Psoas muscle (tissue), 7 donors: ENCODE measurements at regions not wholly inside any gene's neighbourhood (a gene's known extent, or its start where the extent isn't known, plus 50 kb on each side); places are given as distances from the start of the nearest gene placed in this dataset.

ENCODE experiments used
- ATAC-seq, 4 donors: fragments of 200-7000 bp; cut with Tn5 transposase; one replicate each; pipeline ENCODE4 v1.9.1; 2020; ENCODE audit warnings: moderate library complexity in 3 of 4, mild to moderate bottlenecking in 2 of 4
- DNase-seq, 2 donors: peaks; one replicate each; pipeline ENCODE4 v3.0.0-alpha.2; 2020
- H3K27ac ChIP-seq: fragments of 200-600 bp; one replicate; pipeline ENCODE4 v1.8.0; 2022
- H3K27me3 ChIP-seq, 3 donors: fragments of 200-600 bp in 1 of 3; one replicate each; pipeline versions ENCODE4 v1.6.1 to v1.8.0; 2013 to 2022; ENCODE audit warnings: low read length in 2 of 3, mild to moderate bottlenecking in 2 of 3, moderate library complexity in 1 of 3; ENCODE audit not compliant: insufficient read depth in 3 of 3
- H3K36me3 ChIP-seq, 2 donors: fragments of 200-600 bp in 1 of 2; one replicate each; pipeline versions ENCODE4 v1.6.1 to v1.8.0; 2013 to 2022; ENCODE audit warnings: low read depth in 1 of 2, mild to moderate bottlenecking in 1 of 2, moderate library complexity in 1 of 2; ENCODE audit not compliant: insufficient read depth in 1 of 2
- H3K4me1 ChIP-seq: fragments of 200-600 bp; one replicate; pipeline ENCODE4 v1.8.0; 2022
- H3K4me3 ChIP-seq: fragments of 200-600 bp; one replicate; pipeline ENCODE4 v1.8.0; 2022; ENCODE audit warnings: mild to moderate bottlenecking
- H3K9me3 ChIP-seq: fragments of 200-600 bp; one replicate; pipeline ENCODE4 v1.8.0; 2022
- whole genome bisulfite sequencing, 3 donors: extraction: QIAGEN DNeasy Blood & Tissue Kit; methylation state at CpG; one replicate each; pipeline versions ENCODE4 v1.1.6 to v1.1.7; 2013; 5-methylcytosine and 5-hydroxymethylcytosine counted together
- intact Hi-C, 2 donors: fragments of 100-400 bp; cut with DNase I; formaldehyde crosslinking; loops; one replicate each; pipeline versions ENCODE4 v1.11.0 to v1.14.2; 2022
- TF ChIP-seq, protein P1 (sequence below): fragments of 200-600 bp; IDR thresholded peaks from one replicate; pipeline ENCODE4 v1.8.0; 2022; ENCODE audit warnings: antibody characterized with exemption
- donor health status: healthy with polysubstance abuse.
- donor health status: DM: no; HTN: no; CAD: no; lungs with moderate emphysema.
- donor health status: Bipolar disorder and iron deficiency.
- donor health status: healthy.
- donor health status: DM: yes; HTN: yes; CAD: no.
- donor health status: DM: no; HTN: no; CAD: no.
- donor health status: DM: yes; HTN: yes; CAD: no.

DNA sequence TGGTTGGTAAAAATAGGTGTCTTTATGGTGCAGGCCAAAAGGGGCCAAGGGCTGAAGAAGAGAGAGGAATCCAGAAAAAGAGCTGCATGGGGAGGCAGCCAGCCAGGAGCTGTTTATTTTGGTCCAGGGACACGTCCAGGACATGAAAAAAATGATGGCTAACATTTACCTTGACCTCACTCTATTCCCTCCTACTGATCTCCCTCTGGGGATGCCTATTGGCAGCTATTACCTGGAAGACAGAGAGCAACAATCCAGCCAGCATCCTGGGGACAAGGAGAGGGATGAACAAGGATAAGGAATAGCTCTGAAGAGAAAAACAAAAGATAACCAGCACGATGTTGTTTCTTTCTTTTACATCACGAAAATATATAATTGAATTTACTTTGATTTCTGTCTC is 1599.6 kb downstream of the SLITRK5 start:
- TF ChIP-seq, protein P1, sequence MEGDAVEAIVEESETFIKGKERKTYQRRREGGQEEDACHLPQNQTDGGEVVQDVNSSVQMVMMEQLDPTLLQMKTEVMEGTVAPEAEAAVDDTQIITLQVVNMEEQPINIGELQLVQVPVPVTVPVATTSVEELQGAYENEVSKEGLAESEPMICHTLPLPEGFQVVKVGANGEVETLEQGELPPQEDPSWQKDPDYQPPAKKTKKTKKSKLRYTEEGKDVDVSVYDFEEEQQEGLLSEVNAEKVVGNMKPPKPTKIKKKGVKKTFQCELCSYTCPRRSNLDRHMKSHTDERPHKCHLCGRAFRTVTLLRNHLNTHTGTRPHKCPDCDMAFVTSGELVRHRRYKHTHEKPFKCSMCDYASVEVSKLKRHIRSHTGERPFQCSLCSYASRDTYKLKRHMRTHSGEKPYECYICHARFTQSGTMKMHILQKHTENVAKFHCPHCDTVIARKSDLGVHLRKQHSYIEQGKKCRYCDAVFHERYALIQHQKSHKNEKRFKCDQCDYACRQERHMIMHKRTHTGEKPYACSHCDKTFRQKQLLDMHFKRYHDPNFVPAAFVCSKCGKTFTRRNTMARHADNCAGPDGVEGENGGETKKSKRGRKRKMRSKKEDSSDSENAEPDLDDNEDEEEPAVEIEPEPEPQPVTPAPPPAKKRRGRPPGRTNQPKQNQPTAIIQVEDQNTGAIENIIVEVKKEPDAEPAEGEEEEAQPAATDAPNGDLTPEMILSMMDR: no peak
- H3K4me3 ChIP-seq: no peak overlapping the region
- ATAC-seq (no peak), DNase-seq (no peak)
- no peaks in the 10 kb centered on the region for H3K36me3 ChIP-seq
- H3K27ac ChIP-seq: no peak overlapping the region
- H3K9me3 ChIP-seq: no peaks in the 10 kb centered on the region
- no peaks in the 10 kb centered on the region for H3K27me3 ChIP-seq
- intact Hi-C loops: no loop called here
- H3K4me1 ChIP-seq: no peaks in the 10 kb centered on the region
- 54 to 58% (median 55%) methylated on average over 3 of the region's 3 CpGs for WGBS, 3 donors

DNA sequence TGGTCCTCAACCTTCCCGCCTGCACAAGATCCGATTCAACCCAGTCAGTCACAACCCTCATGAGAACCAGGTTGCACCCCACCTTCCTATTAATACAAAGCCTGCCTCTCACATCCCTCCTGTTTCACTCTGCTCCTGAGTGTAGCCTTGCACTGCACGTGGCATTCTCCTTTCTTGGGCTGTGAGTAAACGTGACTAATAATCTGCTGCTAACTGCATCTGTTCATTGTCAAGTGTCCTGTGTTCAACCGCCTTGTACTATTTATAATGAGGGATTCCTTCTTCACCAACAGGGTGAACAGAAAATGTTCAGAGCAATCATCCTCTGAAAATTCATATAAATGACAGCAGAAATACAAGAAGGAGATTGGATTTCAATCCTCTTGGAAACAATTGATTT is 1608.2 kb downstream of the SLITRK5 start:
- TF ChIP-seq, protein P1: no peak
- DNase-seq (no peak), ATAC-seq (no peak)
- Histone ChIP-seq H3K27me3 (no peaks in the 10 kb centered on the region), H3K9me3 (no peaks in the 10 kb centered on the region), H3K4me3 (no peak overlapping the region), H3K27ac (no peak overlapping the region), H3K36me3 (no peaks in the 10 kb centered on the region), H3K4me1 (no peaks in the 10 kb centered on the region)
- 67 to 80% (median 69%) methylated on average over 5 of the region's 5 CpGs for WGBS, 3 donors
- intact Hi-C loops: no loop called here

GRCh38 chr13:89281331-89281730 is 1610.2 kb downstream of the SLITRK5 start:
- Histone ChIP-seq H3K27me3 (no peaks in the 10 kb centered on the region), H3K4me1 (no peaks in the 10 kb centered on the region), H3K27ac (no peak overlapping the region), H3K9me3 (no peaks in the 10 kb centered on the region), H3K36me3 (no peaks in the 10 kb centered on the region), H3K4me3 (no peak overlapping the region)
- intact Hi-C loops: no loop called here
- WGBS, 3 donors: 40 to 47% (median 46%) methylated on average over 3 of the region's 3 CpGs
- DNase-seq (no peak), ATAC-seq (no peak)
- TF ChIP-seq, protein P1: no peak

DNA sequence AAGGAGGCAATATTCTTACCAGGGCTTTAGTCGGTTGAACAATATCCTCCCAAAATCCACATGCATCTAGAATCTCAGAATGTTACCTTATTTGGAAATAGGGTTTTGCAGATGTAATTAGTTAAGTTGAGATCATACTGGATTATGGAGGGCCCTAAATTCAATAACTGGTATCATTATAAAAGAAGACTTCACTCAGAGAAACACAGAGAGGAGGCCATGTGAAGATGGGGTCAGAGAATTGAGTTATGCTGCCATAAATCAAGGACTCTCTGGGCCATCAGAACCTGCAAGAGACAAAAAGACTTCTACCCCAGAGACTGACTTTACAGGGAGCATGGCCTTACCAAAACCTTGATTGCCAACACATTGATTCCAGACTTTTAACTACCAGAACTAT is 1611.1 kb downstream of the SLITRK5 start:
- WGBS, 3 donors: 88 to 94% (median 94%) methylated on average over 1 of the region's 1 CpG
- Histone ChIP-seq H3K27me3 (no peaks in the 10 kb centered on the region), H3K4me3 (no peak overlapping the region), H3K4me1 (no peaks in the 10 kb centered on the region), H3K36me3 (no peaks in the 10 kb centered on the region), H3K9me3 (no peaks in the 10 kb centered on the region), H3K27ac (no peak overlapping the region)
- DNase-seq: no peak
- TF ChIP-seq, protein P1: no peak
- intact Hi-C loops: no loop called here
- no peak for ATAC-seq

DNA sequence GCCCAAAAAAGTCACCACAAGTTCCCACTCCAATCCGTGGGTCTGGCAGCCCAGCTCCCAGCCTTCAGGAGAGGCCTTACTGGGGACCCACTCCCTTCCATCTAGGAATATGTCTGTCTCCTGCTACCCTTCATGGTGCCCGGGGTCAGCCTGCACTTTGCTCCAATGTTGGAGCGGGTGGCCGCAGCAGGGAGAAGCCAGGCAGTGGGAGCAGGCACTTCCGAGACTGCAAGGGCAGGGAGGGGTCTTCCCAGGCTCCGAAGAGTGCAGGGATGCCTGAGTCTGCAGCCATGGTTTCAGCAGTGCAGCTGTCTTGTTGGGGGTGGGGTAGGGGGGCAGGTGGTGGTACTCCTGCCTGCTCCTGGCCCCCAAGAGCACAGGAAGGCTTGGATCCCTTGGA is 1616.2 kb downstream of the SLITRK5 start:
- peaks cover 8% of the 10 kb centered on the region for H3K9me3 ChIP-seq
- intact Hi-C loops: no loop called here
- ATAC-seq (no peak), DNase-seq (no peak)
- TF ChIP-seq, protein P1: no peak
- H3K27me3 ChIP-seq: no peaks in the 10 kb centered on the region
- H3K4me1 ChIP-seq: no peaks in the 10 kb centered on the region
- no peaks in the 10 kb centered on the region for H3K36me3 ChIP-seq
- 55 to 56% (median 56%) methylated on average over 6 of the region's 6 CpGs for WGBS, 3 donors
- no peak overlapping the region for H3K4me3 ChIP-seq
- H3K27ac ChIP-seq: no peak overlapping the region
